ENCODE measurements at regions not wholly inside any gene's neighbourhood (a gene's known extent, or its start where the extent isn't known, plus 50 kb on each side); places are given as distances from the start of the nearest gene placed in this dataset.

DNA sequence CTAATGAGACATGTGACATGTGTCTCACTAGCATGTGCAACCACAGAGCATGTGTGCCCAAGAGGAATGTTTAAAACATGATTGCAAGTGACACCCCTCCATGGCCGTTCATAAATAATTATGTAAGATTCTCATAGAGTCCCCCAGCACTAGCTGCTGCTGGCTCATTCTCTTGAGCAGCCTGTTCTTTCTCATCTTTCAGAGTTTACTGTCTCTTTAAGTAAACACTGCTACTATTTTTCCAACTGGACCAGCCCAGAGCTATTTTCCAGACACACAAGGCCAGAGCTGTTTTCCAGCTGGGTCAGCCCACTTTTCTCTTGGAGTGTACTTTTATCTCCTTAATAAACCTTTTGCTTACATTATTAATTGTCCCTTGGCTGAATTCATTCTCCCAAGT is 326.8 kb upstream of the DLGAP1 start:
- TF ChIP-seq, protein P1, sequence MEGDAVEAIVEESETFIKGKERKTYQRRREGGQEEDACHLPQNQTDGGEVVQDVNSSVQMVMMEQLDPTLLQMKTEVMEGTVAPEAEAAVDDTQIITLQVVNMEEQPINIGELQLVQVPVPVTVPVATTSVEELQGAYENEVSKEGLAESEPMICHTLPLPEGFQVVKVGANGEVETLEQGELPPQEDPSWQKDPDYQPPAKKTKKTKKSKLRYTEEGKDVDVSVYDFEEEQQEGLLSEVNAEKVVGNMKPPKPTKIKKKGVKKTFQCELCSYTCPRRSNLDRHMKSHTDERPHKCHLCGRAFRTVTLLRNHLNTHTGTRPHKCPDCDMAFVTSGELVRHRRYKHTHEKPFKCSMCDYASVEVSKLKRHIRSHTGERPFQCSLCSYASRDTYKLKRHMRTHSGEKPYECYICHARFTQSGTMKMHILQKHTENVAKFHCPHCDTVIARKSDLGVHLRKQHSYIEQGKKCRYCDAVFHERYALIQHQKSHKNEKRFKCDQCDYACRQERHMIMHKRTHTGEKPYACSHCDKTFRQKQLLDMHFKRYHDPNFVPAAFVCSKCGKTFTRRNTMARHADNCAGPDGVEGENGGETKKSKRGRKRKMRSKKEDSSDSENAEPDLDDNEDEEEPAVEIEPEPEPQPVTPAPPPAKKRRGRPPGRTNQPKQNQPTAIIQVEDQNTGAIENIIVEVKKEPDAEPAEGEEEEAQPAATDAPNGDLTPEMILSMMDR (IDR thresholded peaks at IDR 0.05): no peak
- TF ChIP-seq POLR2A (IDR thresholded peaks at IDR 0.05): no peak

Data from suprapubic skin (tissue), 3 donors.